Left cardiac atrium (tissue), 4 donors: ENCODE measurements at regions not wholly inside any gene's neighbourhood (a gene's known extent, or its start where the extent isn't known, plus 50 kb on each side); places are given as distances from the start of the nearest gene placed in this dataset.
"Not testable (repeated sequence)": the region's sequence is repeated elsewhere in the genome, so short reads cannot be mapped to it uniquely, and the experiment has no call there.

Source experiments
- ATAC-seq, 2 donors: fragments of 200-7000 bp; cut with Tn5 transposase; one replicate each; pipeline ENCODE4 v1.9.1; 2020; ENCODE audit warnings: mild to moderate bottlenecking in 2 of 2, moderate library complexity in 2 of 2
- DNase-seq: peaks from one replicate; pipeline ENCODE4 v3.0.0-alpha.2; 2020
- intact Hi-C, 2 donors: fragments of 100-400 bp; cut with DNase I; formaldehyde crosslinking; loops; one replicate each; pipeline versions ENCODE4 v1.14.1 to v1.15.1; 2022 to 2023
- donor health status: DM: no; HTN: yes; CAD: no.
- donor health status: DM: no; HTN: yes; CAD: no; lungs with severe emphysema.
- donor health status: DM: yes; HTN: yes; CAD: no.
- donor health status: Dilated cardiomyopathy.

GRCh38 chr9:34809504-34810186 is 99.7 kb upstream of the CCL21 start:
- intact Hi-C loops = no loop called here
- DNase-seq = peak; percentile 23
- peak in 1 of 2 donors; percentile 53 for ATAC-seq

GRCh38 chr9:34802916-34803315 is 93.0 kb upstream of the CCL21 start:
- ATAC-seq (no peak), DNase-seq (no peak)

GRCh38 chr9:34797367-34797766 is 87.4 kb upstream of the CCL21 start:
- DNase-seq (no peak), ATAC-seq (no peak)
- intact Hi-C loops = no loop called here

More at GRCh38 chr9:34802916-34803315, 93.0 kb upstream of the CCL21 start:
- intact Hi-C loops = no loop called here

- ATAC-seq (no peak), DNase-seq (no peak)
- intact Hi-C loops = no loop called here
These were observed 87.0 kb upstream of the CCL21 start for GRCh38 chr9:34796924-34797323.

GRCh38 chr9:34793428-34793827 is 83.5 kb upstream of the CCL21 start:
- DNase-seq (no peak), ATAC-seq (no peak)
- intact Hi-C loops = no loop called here

- no peak for ATAC-seq
- DNase-seq = no peak
- intact Hi-C loops = no loop called here
These were observed 74.1 kb upstream of the CCL21 start for GRCh38 chr9:34783951-34784487.

GRCh38 chr9:34782372-34782771 is 72.4 kb upstream of the CCL21 start:
- intact Hi-C loops = no loop called here
- ATAC-seq (peak in 1 of 2 donors; percentile 38), DNase-seq (no peak)

- DNase-seq (no peak), ATAC-seq (no peak)
- intact Hi-C loops = no loop called here
These were observed 67.7 kb upstream of the CCL21 start for GRCh38 chr9:34777666-34778065.

- DNase-seq = no peak
- intact Hi-C loops = no loop called here
- ATAC-seq = no peak
These were observed 64.0 kb upstream of the CCL21 start for GRCh38 chr9:34773955-34774354.

- intact Hi-C loops = no loop called here
- ATAC-seq (no peak), DNase-seq (no peak)
These were observed 63.5 kb upstream of the CCL21 start for GRCh38 chr9:34773306-34773910.

- intact Hi-C loops = no loop called here
- no peak for DNase-seq
- ATAC-seq = no peak
These were observed 61.1 kb upstream of the CCL21 start for GRCh38 chr9:34771007-34771406.

GRCh38 chr9:34767087-34767486 is 57.2 kb upstream of the CCL21 start:
- ATAC-seq, intact Hi-C loops, DNase-seq: not testable (repeated sequence)

GRCh38 chr9:34760196-34761040 is 50.5 kb upstream of the CCL21 start:
- DNase-seq (peak; percentile 41), ATAC-seq (peak; percentile 86 to 89)
- intact Hi-C loops = not testable (repeated sequence)
